GM18505 (cell line): ENCODE measurements at regions not wholly inside any gene's neighbourhood (a gene's known extent, or its start where the extent isn't known, plus 50 kb on each side); places are given as distances from the start of the nearest gene placed in this dataset.
"Not testable (repeated sequence)": the region's sequence is repeated elsewhere in the genome, so short reads cannot be mapped to it uniquely, and the experiment has no call there.

Experiments
- ATAC-seq: cut with Tn5 transposase; IDR thresholded peaks from one replicate; pipeline ENCODE4 v1.9.1; 2021; ENCODE audit not compliant: unreplicated experiment
- POLR2A ChIP-seq: IDR thresholded peaks from 4 replicates; pipeline ENCODE4 v1.6.1; 2011; ENCODE audit warnings: borderline replicate concordance; ENCODE audit not compliant: insufficient read depth, insufficient read length; ENCODE audit errors: extremely low read depth

DNA sequence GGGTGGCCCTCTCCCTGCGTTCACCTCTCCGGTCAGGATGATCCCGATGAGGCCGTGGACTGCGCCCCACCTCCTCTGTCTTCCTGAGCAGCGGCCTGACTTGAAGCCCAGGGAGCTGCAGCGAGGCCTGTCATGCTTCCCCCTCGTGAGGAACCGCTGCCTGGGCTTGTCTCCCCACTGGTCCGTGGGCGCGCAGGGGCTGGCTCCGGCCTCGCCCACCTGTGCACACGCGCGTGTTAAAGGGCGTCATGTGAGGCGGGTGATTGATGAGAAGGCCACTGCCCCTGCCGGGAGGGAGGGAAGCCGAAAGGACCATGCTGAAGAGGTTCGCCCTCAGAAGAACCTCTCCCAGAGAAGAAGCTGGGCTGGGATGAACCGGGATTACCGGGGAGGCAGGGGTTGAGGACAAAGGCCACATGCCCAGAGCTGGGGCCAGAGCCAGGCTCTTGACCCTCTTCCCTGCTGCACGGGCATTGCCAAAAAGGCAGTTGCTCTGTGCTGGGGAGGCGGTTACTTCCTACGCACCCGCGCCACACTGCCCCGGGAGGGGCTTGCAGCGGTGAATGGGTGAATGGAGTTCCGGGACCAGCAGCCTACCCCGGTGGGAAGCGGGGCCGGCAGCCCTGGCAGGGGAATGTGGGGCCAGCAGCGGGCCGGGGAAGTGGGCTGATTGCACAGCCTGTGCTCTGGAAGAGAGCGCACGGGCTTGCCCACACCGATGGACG is 85.9 kb upstream of the GSE1 start:
- no peak for ATAC-seq

DNA sequence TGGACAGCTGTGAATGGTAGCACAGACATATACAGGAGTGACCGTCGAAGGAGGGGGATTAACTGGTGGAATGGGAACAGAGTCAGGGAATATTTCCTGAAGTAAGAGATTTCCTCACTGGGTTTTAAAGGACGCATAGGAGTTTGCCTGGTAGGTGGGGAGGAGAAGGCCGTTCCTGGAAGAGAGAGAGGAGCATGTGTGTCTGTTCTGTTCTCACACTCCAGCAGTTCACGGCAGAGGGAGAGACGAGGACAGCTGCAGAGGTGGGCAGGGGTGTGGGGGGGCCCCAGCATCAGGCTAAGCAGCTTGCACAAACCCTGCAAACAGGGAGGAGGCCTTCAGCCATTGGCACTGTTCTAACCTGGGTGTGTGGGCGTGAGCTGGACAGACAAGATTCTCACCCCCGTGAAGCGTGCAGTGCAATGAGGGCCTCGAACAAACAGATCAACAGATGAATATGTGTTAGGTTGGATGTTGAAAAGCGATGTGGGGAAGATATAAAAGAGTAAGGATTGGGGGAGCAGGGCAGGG is 85.3 kb upstream of the GSE1 start:
- no peak for ATAC-seq
- TF ChIP-seq POLR2A: no peak

More for the DNA sequence above, 85.9 kb upstream of the GSE1 start:
- no peak for TF ChIP-seq POLR2A

DNA sequence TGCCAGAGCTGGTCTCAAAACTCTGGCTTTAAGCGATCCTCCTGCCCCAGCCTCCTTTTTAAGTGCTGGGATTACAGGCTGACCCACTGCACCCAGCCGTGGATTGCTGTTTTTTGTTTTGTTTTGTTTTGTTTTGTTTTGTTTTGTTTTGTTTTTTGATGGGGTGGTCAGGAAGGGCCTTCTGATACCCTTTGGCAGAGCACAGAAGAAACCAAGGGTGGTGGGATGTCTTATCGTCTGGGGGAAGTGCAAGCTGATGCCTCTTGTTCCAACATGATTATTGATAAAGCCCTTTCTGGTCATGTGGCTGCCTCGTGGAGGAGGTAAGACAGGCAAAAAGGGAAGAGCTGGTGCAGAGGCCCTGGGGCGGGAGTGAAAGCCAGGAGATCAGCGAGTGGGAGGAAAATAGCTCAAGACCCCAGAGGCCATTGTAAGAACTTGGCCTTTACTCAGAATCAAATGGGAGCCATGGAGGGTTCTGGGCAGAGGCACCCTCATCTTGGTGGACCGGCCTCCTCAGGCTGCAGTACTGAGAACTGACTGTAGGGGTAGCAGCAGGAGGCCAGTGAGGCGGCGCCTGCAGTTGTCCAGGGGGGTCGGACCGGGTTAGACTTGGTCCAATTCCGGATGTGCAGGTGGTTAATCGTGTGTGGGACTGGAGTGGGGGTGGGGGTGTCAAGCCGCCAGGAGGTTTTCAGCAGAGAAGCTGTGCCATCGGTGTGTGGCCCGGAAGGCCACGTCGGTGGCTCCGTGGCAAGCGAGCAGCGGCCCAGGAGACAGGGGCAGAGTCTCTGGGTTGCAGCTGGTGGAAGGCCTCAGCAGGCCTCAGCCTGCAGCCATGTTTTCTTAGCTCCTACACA is 84.4 kb upstream of the GSE1 start:
- no peak for ATAC-seq
- no peak for TF ChIP-seq POLR2A

DNA sequence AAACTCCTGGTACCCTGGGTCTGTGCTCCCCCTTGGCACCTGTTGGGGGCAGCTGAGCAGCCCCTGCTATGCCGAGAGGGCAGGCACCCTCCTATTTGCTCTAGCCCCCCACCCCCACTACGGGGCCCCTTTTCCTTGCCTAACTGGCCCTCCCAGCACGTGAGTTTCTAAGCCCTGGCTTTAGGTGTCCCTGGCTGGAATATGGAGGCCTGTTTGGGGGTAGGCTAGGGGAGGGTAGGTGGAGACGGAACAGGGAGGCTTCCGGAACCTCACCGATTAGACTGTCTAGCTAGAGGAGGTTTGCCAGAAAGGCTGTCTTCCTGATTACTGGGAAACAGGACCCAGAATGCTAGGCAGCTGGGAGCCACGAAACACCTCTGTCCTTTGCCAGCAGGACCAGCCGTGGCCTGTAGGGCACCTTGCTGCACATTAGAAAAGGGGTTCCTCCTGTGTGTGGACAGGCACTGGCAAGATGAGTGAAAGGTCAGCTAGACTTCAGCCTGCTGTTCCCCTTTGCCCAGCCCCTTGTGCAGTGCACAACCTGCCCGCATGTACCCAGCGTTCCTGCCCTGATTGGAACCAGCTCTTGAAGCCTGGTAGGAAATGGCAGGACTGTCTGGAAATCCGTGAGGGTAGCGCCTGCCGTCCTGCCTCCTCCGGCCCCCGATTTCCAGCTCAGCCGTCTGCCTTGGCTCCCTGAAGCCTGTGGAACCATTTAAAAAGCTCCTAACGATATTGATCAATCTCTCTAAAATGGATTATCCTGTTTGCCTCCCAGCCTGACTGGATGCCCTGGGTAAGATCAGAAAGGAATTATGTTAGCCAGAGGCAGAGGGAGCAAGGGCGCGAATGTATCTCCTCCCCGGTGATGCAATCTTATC is 83.4 kb upstream of the GSE1 start:
- ATAC-seq: no peak
- no peak for TF ChIP-seq POLR2A

DNA sequence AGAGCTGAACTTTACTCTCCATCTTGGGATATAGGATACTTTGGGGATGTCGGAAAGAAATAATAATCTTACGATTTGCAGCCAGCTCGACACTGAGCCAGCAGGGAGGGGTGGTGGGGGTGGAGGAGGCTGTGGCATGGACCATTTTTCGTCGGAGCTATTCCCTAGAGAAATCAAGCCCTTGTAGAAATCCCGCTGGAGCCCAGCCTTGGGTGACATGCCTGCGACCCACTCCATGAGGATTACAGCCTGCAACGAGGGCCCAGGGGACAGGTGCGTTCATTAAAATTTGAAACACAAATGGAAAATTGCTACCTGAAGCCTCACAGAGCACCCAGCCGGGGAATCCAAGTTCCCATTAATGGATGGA is 82.8 kb upstream of the GSE1 start:
- ATAC-seq: no peak

DNA sequence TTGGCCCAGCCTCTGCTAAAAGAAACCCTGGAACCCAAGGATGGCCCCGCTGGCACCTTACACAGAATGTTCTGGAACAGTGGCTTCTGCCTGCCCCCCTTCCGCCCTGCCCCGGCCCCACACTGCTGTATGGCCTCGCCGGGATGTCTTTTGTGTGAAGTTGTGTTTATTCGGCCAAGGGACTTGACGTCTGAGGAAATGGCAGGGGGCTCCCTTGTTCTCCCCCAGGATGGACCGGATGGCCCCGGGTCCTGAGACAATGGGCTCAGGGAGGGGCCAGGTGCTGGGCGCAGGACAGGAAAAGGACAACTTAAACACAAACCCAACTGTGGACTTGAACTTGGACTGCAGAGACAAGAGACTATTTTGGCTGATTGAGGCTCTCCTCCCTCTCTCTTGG is 81.6 kb upstream of the GSE1 start:
- ATAC-seq: no peak
- no peak for TF ChIP-seq POLR2A

More for the DNA sequence above, 82.8 kb upstream of the GSE1 start:
- TF ChIP-seq POLR2A: no peak

DNA sequence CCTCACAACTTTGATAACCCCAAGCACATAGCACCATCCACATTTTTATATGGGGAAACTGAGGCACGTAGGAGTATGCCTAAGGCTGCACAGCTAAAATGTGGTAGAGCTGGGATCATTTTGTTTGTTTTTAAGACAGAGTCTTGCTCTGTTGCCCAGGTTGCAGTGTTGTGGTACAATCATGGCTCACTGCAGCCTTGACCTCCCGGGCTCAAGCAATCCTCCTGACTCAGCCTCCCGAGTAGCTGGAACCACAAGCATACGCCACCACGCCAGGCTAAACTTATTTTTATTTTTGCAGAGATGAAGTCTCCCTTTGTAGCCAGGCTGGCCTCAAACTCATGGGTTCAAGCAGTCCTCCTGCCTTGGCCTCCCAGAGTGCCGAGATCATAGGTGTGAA is 81.0 kb upstream of the GSE1 start:
- no peak for ATAC-seq
- no peak for TF ChIP-seq POLR2A

DNA sequence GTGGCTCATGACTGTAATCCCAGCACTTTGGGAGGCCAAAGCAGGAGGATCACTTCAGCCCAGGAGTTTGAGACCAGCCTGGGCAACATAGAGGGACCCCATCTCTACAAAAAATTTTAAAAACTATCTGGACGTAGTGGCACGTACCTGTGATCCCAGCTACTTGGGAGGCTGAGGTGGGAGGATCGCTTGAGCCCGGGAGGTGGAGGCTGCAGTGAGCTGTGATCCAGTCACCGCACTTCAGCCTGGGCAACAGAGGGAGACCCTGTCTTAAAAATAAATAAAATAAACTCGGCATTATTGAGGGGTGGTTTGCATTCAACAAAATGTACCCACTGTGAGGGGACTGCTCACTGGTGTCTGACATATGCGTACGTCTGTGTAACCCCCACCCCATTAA is 79.5 kb upstream of the GSE1 start:
- ATAC-seq: not testable (repeated sequence)

DNA sequence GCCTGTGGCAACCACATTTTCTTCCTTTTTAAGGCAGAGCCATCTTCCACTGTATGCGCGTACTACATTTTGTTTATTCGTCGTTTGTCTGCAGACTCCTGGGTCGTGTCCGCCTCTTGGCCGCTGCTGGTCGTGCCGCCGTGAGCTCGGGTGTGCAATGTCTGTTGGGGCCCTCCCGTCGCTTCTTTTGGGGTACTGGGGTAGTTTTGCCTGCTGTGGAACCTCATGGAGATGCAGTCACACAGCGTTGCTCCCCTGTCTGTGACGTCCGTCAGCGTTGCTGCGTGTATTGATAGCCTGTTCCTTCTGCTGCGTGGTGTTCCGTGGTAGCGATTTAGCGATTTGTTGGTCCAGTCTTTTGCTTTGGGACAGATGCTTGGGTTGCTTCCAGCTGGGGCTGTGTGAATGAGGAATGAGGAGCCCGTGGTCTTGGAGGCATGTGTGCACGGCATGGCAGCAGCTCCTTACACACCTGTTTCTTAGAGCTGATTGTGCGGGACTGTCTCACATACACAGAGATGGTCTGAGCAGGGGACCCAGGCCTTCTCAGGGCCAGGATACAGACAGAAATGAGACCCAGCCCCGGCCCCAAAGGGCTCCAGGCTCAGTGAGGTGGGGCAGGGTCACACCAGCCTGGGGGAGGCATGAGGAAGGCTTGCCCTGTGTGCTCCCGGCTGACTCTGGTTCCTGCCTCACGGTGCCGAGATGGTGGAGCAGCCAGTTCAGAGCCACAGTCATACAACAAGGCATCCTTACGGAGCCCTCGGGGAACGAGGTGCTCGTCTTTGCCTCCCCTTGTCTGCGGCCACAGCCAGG is 78.4 kb upstream of the GSE1 start:
- ATAC-seq: no peak
- no peak for TF ChIP-seq POLR2A

DNA sequence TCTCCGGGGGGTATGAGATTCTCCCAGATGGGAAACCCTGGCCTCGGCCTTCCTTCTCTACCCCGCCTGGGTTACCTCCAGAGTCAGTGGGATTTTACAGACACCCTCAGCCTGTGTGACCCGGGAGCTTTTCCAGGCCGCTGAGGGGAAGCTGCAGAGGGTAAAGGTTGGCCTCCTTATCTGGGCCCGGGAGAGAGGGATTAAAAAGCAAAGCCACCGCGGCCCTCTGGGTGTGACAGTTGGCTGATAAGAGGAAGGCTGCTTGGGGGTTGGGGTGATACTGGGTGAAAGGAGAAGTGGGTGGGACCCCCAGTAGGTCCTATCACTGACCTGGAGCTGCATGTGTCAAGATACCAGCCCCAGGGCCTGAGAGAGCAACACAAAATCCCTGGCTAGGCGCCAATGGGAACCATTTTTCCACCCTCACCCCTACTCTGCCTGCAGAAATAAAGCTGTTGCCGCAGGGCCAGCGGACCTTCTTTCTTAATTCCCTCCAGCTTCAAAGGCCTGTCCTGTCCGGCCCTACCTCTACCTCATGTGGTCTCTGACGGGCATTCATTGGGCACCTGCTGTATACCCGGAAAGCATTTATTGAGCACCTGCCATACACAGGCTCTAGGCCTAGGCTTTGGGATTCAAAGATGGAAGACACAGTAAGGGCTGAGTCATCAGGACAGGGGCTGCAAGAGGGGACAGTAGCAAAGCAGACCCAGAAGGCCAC is 77.6 kb upstream of the GSE1 start:
- no peak for TF ChIP-seq POLR2A
- ATAC-seq: no peak

DNA sequence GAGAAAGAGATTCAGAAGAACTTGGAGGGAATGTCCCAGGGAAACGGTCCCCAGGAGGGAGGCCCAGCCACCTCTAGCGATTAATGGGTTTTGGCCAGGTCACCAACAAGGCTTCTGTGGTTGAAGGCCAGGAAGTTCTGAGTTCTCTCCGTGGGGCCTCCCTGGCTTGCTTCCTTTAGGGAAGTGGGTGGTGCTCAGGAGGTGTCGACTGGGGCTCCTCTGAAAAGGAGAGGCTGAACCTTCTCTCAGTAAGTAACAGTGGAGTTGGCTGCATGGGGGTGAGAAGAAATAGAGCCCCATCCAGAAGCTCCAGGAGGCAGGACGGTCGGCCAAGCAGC is 77.1 kb upstream of the GSE1 start:
- no peak for ATAC-seq
- no peak for TF ChIP-seq POLR2A

DNA sequence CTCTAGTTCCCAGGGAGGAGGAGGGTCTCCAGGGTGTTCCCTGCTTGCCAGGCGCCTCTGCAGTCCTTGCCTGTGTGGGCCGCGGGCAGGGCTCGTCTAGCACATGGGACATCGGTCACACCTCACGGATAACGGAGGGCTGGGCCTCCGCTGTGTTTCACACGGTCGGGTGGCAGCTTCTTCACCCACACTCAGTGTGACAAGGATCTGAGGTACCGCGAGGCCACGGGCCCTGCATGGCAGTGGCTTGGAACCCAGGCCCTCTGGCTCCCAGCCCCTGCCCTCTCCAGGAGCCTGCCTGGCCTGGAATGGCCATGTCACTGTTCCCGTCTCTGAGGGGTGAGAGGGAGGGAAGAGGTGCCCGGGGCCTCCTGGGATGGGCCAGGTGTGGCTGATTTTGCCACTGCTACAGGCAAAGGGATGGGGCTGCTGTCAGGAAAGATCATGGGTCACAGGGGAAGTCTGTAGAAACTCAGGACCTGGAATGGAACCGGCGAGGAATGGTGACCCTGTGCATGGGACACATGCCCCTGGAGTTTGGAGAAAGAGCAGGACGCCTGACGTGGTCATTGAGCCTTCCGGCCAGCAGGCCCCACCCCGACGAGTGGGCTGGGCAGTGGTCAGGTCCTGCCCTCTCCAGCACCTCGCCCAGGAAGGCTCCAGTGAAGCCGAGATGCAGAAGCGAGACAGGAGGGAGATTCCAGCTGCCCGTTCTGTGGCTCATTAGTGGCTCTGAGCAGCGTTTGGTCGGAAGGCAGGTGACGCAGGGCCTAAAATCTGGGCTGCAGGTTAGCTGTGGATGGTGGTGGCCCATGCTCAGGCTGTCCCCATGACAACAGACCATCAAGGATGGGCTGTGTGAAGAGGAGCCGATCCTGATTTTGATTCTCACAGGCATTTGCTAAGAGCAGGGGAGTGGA is 76.5 kb upstream of the GSE1 start:
- TF ChIP-seq POLR2A: no peak
- ATAC-seq: no peak

DNA sequence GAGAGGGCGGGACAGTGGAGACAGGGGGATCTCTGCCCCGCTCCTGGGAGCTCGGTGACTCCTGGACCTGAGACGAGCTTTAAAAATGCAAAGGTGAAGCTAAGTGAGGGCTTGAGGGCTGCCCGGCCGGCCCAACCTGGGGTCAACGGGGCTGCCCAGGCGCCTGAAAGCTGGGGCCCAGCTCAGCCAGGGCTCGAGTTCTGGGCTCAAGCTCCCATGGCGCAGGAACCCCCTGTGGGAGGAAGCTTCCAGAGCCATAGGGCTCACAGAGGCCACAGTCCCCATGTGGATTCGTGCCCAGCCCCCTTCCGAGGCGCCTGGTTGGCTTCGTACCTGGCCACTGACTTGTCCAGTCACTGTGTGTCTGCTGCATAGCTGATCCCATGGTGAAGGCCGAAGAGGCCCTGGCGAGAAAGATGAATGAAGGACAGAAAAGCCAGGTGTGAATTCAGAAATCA is 75.8 kb upstream of the GSE1 start:
- no peak for TF ChIP-seq POLR2A
- ATAC-seq: no peak
